HG03342 (cell line): ENCODE measurements at regions not wholly inside any gene's neighbourhood (a gene's known extent, or its start where the extent isn't known, plus 50 kb on each side); places are given as distances from the start of the nearest gene placed in this dataset.

Experiments used
- ATAC-seq: cut with Tn5 transposase; IDR thresholded peaks from one replicate; pipeline ENCODE4 v1.9.1; 2021; ENCODE audit warnings: mild to moderate bottlenecking, moderate library complexity; ENCODE audit not compliant: unreplicated experiment

GRCh38 chr10:28810057-28810870 lies 132.9 kb downstream of the BAMBI start:
- no peak for ATAC-seq

- no peak for ATAC-seq
Measured at GRCh38 chr10:28811639-28812349, 134.5 kb downstream of the BAMBI start.

GRCh38 chr10:28812384-28813372 lies 135.4 kb downstream of the BAMBI start:
- no peak for ATAC-seq

- no peak for ATAC-seq
Measured at GRCh38 chr10:28815681-28816080, 138.4 kb downstream of the BAMBI start.

GRCh38 chr10:28822719-28823464 lies 145.6 kb downstream of the BAMBI start:
- no peak for ATAC-seq

GRCh38 chr10:28823501-28824075 lies 146.3 kb downstream of the BAMBI start:
- no peak for ATAC-seq

GRCh38 chr10:28833313-28833712 lies 156.0 kb downstream of the BAMBI start:
- no peak for ATAC-seq

GRCh38 chr10:28836435-28836743 lies 159.1 kb downstream of the BAMBI start:
- ATAC-seq: no peak

- no peak for ATAC-seq
Measured at GRCh38 chr10:28837613-28838390, 160.5 kb downstream of the BAMBI start.

GRCh38 chr10:28838908-28839307 lies 161.6 kb downstream of the BAMBI start:
- ATAC-seq: no peak

GRCh38 chr10:28839600-28840007 lies 162.3 kb downstream of the BAMBI start:
- ATAC-seq: no peak

- no peak for ATAC-seq
Measured at GRCh38 chr10:28840202-28840601, 162.9 kb downstream of the BAMBI start.

GRCh38 chr10:28840971-28841370 lies 163.7 kb downstream of the BAMBI start:
- no peak for ATAC-seq

GRCh38 chr10:28841625-28842024 lies 164.3 kb downstream of the BAMBI start:
- no peak for ATAC-seq

- ATAC-seq: no peak
Measured at GRCh38 chr10:28842321-28842720, 165.0 kb downstream of the BAMBI start.

GRCh38 chr10:28845009-28845682 lies 167.8 kb downstream of the BAMBI start:
- no peak for ATAC-seq

- no peak for ATAC-seq
Measured at GRCh38 chr10:28849309-28849708, 172.0 kb downstream of the BAMBI start.

GRCh38 chr10:28849821-28850220 lies 172.5 kb downstream of the BAMBI start:
- no peak for ATAC-seq

- ATAC-seq: no peak
Measured at GRCh38 chr10:28850784-28851183, 173.5 kb downstream of the BAMBI start.
